Stimulated activated CD8-positive, alpha-beta memory T cell treated with anti-CD3 and anti-CD28 coated beads, Interleukin-2, amount 100 ng/mL, for 48 hours (primary cell): ENCODE measurements at regions not wholly inside any gene's neighbourhood (a gene's known extent, or its start where the extent isn't known, plus 50 kb on each side); places are given as distances from the start of the nearest gene placed in this dataset.

ENCODE experiments used
- DNase-seq, 2 donors: peaks; one replicate each; pipeline ENCODE4 v3.0.0-alpha.2; 2020; ENCODE audit warnings: low read depth in 2 of 2

GRCh38 chr7:118079369-118079768 is 104.6 kb upstream of the LSM8 start:
- DNase-seq: no peak

GRCh38 chr7:118080947-118081346 is 103.0 kb upstream of the LSM8 start:
- peak; percentile 22 to 41 for DNase-seq

- DNase-seq: no peak
These were observed 101.5 kb upstream of the LSM8 start for GRCh38 chr7:118082506-118082905.

- no peak for DNase-seq
These were observed 99.0 kb upstream of the LSM8 start for GRCh38 chr7:118085000-118085399.

GRCh38 chr7:118087126-118087525 is 96.8 kb upstream of the LSM8 start:
- DNase-seq: no peak

GRCh38 chr7:118094044-118094443 is 89.9 kb upstream of the LSM8 start:
- no peak for DNase-seq

- DNase-seq: no peak
These were observed 79.0 kb upstream of the LSM8 start for GRCh38 chr7:118104812-118105441.

DNA sequence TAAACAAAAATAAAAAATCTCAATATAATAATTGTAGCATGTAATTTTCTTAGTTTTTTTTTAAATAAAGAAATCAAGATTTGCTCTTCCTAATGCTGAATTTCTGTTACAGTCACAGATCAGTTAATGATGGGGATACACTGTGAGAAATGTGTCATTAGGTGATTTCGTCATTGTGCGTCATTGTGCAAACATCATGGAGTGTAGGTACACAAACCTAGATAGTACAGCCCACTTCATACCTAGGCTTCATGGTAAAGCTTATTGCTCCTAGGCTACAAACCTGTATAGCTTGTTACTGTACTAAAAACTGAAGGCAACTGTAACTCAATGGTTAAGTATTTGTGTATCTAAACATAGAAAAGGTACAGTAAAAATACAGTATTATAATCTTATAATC is 74.4 kb upstream of the LSM8 start:
- DNase-seq: no peak

- no peak for DNase-seq
These were observed 73.6 kb upstream of the LSM8 start for GRCh38 chr7:118110178-118110925.

- no peak for DNase-seq
These were observed 72.6 kb upstream of the LSM8 start for GRCh38 chr7:118111347-118111746.

DNA sequence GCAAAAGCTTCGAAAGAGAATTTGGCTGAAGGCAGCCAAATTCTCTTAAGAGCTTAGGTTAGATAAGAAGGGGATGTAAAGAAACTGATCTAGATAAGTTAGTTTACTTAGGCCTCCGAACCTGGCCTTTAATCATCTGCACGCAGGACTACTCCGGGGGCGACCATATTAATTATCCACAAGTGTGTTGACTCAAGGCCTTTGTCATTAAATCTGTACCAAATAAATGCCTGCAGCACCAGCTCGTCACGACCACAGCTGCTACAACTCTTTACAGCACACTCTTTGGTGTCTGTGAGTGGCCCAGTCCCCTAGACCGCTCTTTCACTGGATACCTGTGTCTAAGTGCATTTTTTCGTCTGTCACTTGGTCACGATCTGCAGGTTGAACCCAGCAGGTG is 69.8 kb upstream of the LSM8 start:
- no peak for DNase-seq

- DNase-seq: no peak
These were observed 54.7 kb upstream of the LSM8 start for GRCh38 chr7:118129041-118129795.

DNA sequence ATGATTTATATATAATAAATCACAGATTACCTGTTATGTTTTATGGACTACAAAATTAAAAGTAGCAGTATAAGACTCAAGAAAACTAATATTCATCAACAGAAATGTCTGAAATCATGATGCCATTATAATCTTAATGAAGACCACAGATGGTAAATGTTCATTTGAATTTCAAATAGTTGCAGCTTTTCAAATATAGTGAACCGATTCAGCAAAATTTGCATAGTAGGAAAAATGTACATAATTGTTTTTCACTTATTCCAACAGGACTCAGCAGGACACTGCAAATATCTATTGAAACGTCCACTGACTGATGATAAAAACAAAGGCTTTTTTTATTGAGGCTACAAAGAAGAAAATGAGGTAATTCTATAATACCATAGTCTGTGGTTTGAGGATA is 51.2 kb upstream of the LSM8 start:
- no peak for DNase-seq
